GM18858 (cell line): ENCODE measurements at regions not wholly inside any gene's neighbourhood (a gene's known extent, or its start where the extent isn't known, plus 50 kb on each side); places are given as distances from the start of the nearest gene placed in this dataset.

Experiments
- ATAC-seq: cut with Tn5 transposase; IDR thresholded peaks from one replicate; pipeline ENCODE4 v1.9.1; 2021; ENCODE audit not compliant: unreplicated experiment

GRCh38 chr5:67355120-67355713 lies 158.6 kb upstream of the CD180 start:
- ATAC-seq: no peak

DNA sequence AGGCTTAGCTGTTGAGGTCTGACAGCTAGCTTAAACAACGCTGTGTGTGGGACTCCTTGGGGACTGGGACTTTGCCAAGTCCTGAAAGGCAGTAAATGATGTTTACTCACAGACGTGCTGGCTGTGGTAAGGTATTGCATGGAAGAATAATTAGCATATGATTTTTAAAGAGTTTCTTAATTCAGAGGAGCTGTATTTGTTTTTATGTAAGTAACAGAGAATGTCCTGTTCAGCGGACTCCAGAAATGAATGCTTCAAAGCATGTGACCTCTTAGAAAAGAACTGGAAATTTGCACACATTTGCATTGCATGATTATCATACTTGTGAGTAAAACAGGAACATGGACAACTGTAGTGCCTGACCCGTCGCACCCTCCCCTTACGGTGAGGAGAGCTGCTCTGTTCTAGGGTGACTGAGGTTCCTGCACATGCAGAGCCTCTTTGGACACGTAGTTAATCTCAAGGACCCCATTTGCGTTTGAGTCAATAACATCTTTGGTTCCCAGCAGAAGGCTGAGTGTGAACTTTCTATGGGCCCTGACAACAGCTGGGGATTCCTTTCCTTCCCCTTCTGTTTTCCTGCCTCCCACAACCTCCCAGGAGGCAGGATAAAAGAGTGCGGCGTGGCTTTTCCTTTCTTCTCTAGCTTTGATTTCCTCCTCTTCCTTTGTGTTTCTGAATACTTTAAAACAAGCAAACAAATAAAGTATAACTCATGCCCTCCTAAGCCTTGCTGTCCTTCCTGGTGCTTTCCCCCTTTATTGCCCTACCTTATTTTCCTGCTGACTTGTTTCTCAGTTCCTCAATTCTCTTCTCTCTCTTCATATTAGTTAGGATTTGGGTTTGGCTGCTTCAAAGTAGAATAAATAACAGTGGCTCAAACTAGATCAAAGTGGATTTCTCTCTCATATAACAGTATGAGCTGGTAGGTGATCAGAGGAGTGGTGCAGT lies 157.2 kb upstream of the CD180 start:
- ATAC-seq: no peak

GRCh38 chr5:67350618-67351201 lies 154.1 kb upstream of the CD180 start:
- ATAC-seq: no peak

DNA sequence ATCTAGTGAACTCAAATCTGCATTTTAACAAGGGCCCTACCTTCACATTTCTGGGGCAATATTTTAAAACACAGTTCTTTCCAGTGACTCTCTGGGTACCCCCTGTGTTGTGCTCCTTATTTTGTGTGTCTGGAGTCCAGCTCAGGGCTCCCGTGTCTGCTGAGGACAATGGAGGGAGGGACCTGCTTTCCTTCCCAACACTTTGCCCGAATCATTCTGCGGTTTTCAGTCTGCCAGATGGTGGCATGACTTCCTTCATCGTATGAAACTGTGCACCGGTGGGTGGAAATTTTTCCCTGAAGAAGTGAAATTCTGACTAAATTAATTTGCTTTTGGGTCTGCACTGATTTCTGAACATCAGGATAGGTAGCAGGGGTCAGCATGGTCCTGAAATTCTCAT lies 153.6 kb upstream of the CD180 start:
- ATAC-seq: no peak

GRCh38 chr5:67347821-67348220 lies 151.2 kb upstream of the CD180 start:
- no peak for ATAC-seq

DNA sequence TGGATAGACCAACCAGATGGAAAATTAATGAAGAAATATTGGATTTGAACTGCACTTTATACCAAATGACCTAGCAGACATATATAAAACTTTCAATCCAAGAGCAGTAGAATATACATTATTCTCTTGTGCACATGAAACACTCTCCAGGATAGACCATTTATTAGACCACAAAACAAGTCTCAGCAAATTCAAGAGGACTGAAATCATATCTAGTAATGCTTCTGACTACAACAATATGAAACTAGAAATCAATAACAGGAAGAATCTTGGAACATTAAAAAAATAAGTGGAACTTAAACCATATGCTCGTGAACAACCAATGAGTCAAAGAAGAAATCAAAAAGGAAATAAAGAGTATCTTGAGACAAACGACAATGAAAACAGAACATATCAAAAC lies 150.0 kb upstream of the CD180 start:
- no peak for ATAC-seq

DNA sequence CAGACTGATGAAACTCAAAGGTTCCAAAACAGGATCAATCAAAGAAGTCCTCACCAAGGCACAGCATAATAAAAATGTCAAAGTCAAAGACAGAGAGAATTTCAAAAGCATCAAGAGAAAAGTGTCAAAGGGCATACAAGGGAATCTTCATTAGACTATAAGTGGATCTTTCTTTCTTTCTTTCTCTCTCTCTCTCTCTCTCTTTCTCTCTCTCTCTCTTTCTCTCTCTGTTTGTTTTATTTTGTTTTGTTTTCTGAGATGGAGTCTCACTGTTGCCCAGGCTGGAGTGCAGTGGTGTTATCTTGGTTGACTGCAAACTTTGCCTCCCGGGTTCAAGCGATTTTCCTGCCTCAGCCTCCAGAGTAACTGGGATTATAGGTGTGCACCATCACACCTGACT lies 148.3 kb upstream of the CD180 start:
- ATAC-seq: no peak

GRCh38 chr5:67343835-67344234 lies 147.2 kb upstream of the CD180 start:
- no peak for ATAC-seq

DNA sequence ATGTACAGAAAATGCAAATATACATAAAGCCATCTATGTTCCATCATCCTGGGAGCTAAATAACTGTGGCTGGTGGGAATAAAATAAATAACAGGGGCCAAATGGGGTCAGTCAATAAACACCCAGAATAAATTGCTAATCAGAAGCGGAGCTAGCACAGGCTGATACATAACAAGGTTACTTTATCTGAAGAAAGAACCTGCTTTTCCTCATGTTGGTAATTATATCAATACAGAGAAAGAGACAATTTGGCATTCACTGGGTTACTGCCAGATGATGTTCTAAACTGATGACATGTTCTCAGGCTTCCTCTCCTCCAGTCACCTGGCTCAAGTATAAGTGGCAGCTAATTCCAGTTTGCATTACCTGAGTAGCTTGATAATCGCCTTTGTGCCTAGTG lies 144.9 kb upstream of the CD180 start:
- no peak for ATAC-seq

DNA sequence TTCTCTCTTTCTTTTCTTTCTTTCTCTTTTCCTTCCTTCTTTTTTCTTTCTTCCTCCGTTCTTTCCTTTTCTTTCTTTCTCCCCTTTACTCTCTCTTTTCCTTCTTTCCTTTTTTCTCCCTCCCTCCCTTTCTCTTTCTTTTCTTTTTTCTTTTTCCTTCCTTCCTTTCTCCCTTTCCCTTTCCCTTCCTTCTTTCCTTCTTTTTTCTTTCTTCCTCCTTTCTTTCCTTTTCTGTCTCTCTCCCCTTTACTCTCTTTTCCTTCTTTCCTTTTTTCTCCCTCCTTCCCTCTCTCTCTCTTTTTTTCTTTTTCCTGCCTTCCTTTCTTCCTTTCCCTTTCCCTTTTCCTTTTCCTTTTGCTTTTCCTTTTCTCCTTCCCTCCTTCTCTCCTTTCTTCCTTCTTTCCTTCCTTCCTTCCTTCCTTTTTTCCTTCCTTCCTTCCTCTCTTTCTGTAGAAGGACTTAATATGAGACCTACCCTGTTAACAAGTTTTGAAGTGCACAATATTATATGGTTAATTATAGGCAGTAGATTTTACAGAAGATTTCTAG lies 142.7 kb upstream of the CD180 start:
- no peak for ATAC-seq

GRCh38 chr5:67338421-67338820 lies 141.8 kb upstream of the CD180 start:
- no peak for ATAC-seq

DNA sequence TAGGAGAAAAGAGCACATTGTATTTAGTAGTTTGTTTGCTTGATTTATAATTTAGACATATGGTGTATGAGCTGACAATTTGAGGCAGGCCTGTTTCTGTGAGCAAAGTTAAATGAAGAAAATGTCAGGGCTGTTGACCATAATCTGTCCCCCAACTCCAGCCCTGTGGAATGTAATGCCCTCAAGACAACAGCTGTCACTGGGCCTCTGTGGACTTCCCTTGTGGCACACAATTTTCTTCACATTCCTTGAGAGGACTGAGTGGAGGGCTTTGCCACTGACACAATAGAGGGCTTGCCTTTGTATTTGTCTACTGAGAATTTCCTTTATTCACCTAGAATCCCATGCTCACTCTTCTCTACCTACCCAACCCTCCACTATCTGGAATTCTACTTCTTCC lies 141.2 kb upstream of the CD180 start:
- ATAC-seq: no peak

- no peak for ATAC-seq
These were observed 138.8 kb upstream of the CD180 start for GRCh38 chr5:67335426-67335825.

DNA sequence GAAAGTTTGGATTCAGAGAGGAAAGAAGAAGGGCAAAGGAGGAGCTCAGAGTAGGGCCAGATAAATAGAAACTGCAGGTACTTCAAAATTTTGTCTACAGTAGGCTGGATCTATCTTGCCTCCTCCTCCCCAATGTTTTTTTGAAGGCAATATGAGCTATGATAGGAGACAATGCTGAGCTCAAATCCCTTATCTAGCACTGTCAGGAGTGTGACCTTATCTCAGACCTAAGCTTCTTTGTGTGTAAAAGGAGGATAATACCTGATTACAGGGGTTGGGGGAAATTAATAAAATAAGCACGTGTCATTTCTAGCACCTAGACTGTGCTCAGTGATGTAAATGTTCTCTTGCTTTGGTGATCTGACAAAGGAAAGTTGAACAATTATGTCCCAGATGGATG lies 137.8 kb upstream of the CD180 start:
- no peak for ATAC-seq

DNA sequence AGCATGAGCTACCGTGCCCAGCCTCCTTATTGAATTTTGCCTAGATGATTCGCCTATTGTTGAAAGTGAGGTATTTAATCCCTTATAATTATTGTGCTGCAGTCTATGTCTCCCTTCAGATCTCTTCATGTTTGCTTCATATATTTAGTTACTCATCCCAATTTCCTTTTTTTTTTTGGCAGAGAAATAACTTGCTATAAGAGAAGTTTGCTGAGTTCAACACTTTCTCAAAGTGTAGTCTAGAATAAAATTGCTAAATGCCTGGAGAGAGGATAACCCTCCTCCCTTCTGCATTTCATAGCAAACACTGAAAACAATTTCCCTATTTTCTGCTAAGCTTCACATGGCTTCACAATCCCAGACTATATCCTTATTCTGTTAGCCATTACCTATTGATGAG lies 136.6 kb upstream of the CD180 start:
- no peak for ATAC-seq

DNA sequence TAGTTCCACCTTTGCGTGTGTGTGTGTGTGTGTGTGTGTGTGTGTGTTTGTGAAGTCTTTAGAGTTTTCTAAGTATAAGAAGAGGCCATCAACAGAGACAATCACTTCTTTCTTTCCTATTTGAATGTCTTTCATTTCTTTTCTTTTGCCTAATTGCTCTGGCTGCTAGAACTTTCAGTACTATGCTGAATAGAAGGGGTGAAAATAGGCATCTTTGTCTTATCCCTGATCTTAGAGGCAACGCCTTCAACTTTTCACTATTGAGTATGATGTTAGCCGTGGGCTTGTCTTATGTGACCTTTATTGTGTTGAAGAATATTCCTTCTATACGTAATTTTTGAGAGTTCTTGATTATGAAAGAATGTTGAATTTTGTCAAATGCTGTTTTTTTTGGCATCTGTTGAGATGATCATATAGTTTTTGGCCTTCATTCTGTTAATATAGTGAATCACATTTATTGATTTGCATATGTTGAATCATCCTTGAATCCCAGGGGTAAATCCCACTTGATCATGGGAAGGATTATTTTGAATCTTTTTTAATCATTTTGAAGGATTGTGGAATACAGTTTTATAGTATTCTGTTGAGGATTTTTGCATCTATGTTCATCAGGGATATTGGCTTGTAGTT lies 134.8 kb upstream of the CD180 start:
- ATAC-seq: no peak

GRCh38 chr5:67319935-67320725 lies 123.5 kb upstream of the CD180 start:
- no peak for ATAC-seq

GRCh38 chr5:67318746-67319145 lies 122.1 kb upstream of the CD180 start:
- ATAC-seq: no peak

DNA sequence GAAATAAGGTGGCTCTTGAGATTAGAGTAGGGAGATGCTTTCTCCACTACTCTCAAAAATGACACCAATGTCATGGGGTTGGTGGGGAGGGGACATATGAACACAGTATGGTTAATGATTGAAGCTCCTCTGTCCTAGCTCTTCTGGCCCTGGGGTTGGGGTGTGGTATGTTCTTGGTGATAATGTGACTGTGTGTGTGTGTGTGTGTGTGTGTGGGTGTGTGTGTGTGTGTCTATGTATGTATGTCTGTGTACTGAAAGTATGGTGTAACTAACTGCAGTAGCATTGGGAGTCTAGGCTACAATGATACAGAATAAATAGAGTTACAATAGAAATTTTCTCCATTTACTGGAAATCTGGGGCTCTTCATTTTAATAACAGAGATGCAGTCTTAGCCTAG lies 121.0 kb upstream of the CD180 start:
- ATAC-seq: no peak

DNA sequence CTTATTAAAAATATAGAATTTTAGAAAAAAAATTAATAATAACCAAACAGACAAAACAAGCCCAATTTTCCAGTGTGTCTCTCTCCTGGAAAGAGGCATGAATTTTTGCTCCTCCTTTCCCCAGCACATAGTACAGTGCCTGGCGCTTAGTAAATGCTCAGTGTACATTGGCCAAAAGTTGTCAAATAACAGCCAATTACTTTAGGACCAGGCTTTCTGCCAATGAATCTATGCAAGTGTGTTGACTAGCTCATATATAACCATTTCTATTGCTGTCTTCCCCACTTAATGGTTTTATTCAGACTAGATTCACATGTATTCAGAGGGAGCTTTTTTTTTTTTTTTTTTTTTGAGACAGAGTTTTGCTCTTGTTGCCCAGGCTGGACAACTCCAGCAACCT lies 120.1 kb upstream of the CD180 start:
- no peak for ATAC-seq
